Nephron (organoid): ENCODE measurements at regions not wholly inside any gene's neighbourhood (a gene's known extent, or its start where the extent isn't known, plus 50 kb on each side); places are given as distances from the start of the nearest gene placed in this dataset.

Source experiments
- H3K27ac Mint-ChIP-seq, 3 experiments: 2 replicates each; pipeline ENCODE4 v1.8.0; 2020; ENCODE audit warnings: mixed read lengths in 3 of 3, mild to moderate bottlenecking in 2 of 3, moderate library complexity in 1 of 3
- H3K27me3 Mint-ChIP-seq: 2 replicates; pipeline ENCODE4 v1.8.0; 2021; ENCODE audit warnings: low read depth, mild to moderate bottlenecking, moderate library complexity, mixed read lengths
- H3K36me3 Mint-ChIP-seq: 2 replicates; pipeline ENCODE4 v1.8.0; 2020; ENCODE audit warnings: low read depth, mixed read lengths
- H3K4me1 Mint-ChIP-seq: 2 replicates; pipeline ENCODE4 v1.8.0; 2020; ENCODE audit warnings: mixed read lengths
- H3K4me3 Mint-ChIP-seq, 3 experiments: 2 replicates each; pipeline ENCODE4 v1.8.0; 2020; ENCODE audit warnings: mild to moderate bottlenecking in 3 of 3, mixed read lengths in 3 of 3, moderate library complexity in 2 of 3
- H3K9me3 Mint-ChIP-seq: 2 replicates; pipeline ENCODE4 v1.8.0; 2020; ENCODE audit warnings: mixed read lengths
- TF ChIP-seq, protein P1 (sequence below), 3 experiments: fragments of 200-600 bp; sonication (generic); IDR thresholded peaks; one replicate each; pipeline ENCODE4 v1.5.0; 2021; ENCODE audit warnings: antibody characterized with exemption in 3 of 3; ENCODE audit not compliant: unreplicated experiment in 3 of 3

- Mint-ChIP-seq H3K27ac (no peak overlapping the region), H3K9me3 (peaks cover 8% of the 10 kb centered on the region), H3K4me3 (no peak overlapping the region), H3K36me3 (no peaks in the 10 kb centered on the region), H3K4me1 (no peaks in the 10 kb centered on the region), H3K27me3 (no peaks in the 10 kb centered on the region)
- TF ChIP-seq, protein P1, sequence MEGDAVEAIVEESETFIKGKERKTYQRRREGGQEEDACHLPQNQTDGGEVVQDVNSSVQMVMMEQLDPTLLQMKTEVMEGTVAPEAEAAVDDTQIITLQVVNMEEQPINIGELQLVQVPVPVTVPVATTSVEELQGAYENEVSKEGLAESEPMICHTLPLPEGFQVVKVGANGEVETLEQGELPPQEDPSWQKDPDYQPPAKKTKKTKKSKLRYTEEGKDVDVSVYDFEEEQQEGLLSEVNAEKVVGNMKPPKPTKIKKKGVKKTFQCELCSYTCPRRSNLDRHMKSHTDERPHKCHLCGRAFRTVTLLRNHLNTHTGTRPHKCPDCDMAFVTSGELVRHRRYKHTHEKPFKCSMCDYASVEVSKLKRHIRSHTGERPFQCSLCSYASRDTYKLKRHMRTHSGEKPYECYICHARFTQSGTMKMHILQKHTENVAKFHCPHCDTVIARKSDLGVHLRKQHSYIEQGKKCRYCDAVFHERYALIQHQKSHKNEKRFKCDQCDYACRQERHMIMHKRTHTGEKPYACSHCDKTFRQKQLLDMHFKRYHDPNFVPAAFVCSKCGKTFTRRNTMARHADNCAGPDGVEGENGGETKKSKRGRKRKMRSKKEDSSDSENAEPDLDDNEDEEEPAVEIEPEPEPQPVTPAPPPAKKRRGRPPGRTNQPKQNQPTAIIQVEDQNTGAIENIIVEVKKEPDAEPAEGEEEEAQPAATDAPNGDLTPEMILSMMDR (IDR thresholded peaks at IDR 0.05; ENCODE audit: unreplicated experiment in 3 of 3): no peak
These were observed 189.1 kb downstream of the SPCS3 start for GRCh38 chr4:176508780-176509331.

GRCh38 chr4:176525576-176525975 is 205.8 kb downstream of the SPCS3 start:
- H3K27me3 Mint-ChIP-seq: peaks cover 4% of the 10 kb centered on the region
- H3K27ac Mint-ChIP-seq: no peak overlapping the region
- TF ChIP-seq, protein P1 (IDR thresholded peaks at IDR 0.05; ENCODE audit: unreplicated experiment in 3 of 3): no peak
- H3K4me3 Mint-ChIP-seq: no peak overlapping the region
- H3K36me3 Mint-ChIP-seq: no peaks in the 10 kb centered on the region
- no peaks in the 10 kb centered on the region for H3K9me3 Mint-ChIP-seq
- peaks cover 16% of the 10 kb centered on the region for H3K4me1 Mint-ChIP-seq

DNA sequence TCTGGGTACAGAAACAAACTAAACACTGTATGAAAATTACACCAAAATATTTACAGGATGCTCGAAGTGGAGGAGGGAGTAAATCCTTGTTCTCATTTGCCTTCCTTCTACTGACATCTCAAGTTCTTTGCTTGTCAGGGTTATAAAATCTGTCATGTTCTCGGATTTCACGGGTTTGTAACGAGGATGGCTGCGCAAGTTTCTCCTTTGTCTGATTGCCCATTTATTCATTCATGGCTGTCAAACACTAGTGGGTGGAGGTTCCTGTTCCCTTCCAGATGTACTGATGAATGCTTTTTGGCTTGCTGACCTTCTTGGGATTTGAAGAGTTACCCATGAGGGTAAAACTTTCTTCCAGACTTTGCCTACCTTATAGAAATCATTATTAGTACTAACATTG is 206.9 kb downstream of the SPCS3 start:
- H3K36me3 Mint-ChIP-seq: no peaks in the 10 kb centered on the region
- H3K27me3 Mint-ChIP-seq: no peaks in the 10 kb centered on the region
- H3K27ac Mint-ChIP-seq: peak overlapping the region in 1 of 3 experiments; percentile 11
- H3K9me3 Mint-ChIP-seq: no peaks in the 10 kb centered on the region
- peaks cover 16% of the 10 kb centered on the region for H3K4me1 Mint-ChIP-seq
- TF ChIP-seq, protein P1 (IDR thresholded peaks at IDR 0.05; ENCODE audit: unreplicated experiment in 3 of 3): no peak
- no peak overlapping the region for H3K4me3 Mint-ChIP-seq

DNA sequence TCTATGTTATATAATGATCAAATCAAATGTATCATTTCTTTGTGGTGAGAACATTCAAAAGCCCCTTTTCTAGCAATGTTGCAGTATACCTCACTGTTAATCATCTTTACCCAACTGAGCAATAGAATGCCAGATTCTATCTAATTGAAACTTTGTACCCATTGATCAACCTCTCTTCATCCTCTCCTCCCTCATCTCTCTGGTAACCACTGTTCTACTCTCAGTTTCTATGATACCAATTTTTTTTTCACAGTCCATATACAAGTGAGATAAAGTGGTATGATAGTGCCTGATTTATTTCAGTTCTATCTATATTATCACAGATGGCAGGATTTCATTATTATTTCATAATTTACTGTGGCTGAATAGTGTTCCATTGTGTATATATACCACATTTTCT is 209.8 kb downstream of the SPCS3 start:
- TF ChIP-seq, protein P1 (IDR thresholded peaks at IDR 0.05; ENCODE audit: unreplicated experiment in 3 of 3): no peak
- Mint-ChIP-seq H3K4me1 (peaks cover 19% of the 10 kb centered on the region), H3K9me3 (no peaks in the 10 kb centered on the region), H3K27me3 (no peaks in the 10 kb centered on the region), H3K4me3 (no peak overlapping the region), H3K36me3 (no peaks in the 10 kb centered on the region), H3K27ac (no peak overlapping the region)

DNA sequence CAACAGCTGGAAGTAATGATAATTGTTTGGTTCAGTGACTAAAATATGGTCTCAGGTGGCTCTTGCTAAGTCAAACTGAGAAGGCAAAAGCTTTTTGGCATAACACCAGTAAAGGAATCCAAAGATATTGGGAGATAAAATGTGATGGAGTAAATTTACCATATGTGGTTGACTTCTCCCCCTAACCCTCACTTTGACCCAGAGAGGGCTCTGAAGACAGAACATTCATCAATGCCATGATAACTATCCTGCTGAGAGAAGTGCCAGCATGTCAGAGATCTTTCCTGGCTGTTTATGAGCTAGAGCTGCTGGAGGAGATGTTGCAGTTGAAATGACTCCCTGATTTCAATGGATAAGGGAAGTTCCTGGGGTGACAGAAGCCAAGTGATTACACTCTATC is 213.4 kb downstream of the SPCS3 start:
- TF ChIP-seq, protein P1 (IDR thresholded peaks at IDR 0.05; ENCODE audit: unreplicated experiment in 3 of 3): no peak
- Mint-ChIP-seq H3K27ac (no peak overlapping the region), H3K9me3 (no peaks in the 10 kb centered on the region), H3K4me1 (peaks cover 4% of the 10 kb centered on the region), H3K36me3 (no peaks in the 10 kb centered on the region), H3K4me3 (no peak overlapping the region), H3K27me3 (no peaks in the 10 kb centered on the region)

GRCh38 chr4:176534566-176534965 is 214.8 kb downstream of the SPCS3 start:
- Mint-ChIP-seq H3K27ac (no peak overlapping the region), H3K36me3 (no peaks in the 10 kb centered on the region), H3K4me3 (no peak overlapping the region), H3K4me1 (peaks cover 4% of the 10 kb centered on the region), H3K27me3 (no peaks in the 10 kb centered on the region), H3K9me3 (no peaks in the 10 kb centered on the region)
- TF ChIP-seq, protein P1 (IDR thresholded peaks at IDR 0.05; ENCODE audit: unreplicated experiment in 3 of 3): no peak
